Smooth muscle cell (in vitro differentiated cells): ENCODE measurements at regions not wholly inside any gene's neighbourhood (a gene's known extent, or its start where the extent isn't known, plus 50 kb on each side); places are given as distances from the start of the nearest gene placed in this dataset.

ENCODE experiments used
- DNase-seq: peaks from one replicate; lab custom pipeline; 2025; ENCODE audit not compliant: unreplicated experiment; lab: John Stamatoyannopoulos, UW
- H2AFZ ChIP-seq: fragments of 200-600 bp; sonication (generic); 2 replicates; pipeline ENCODE4 v1.6.0; 2016; ENCODE audit warnings: antibody characterized with exemption, low read depth, mild to moderate bottlenecking
- H3F3A ChIP-seq: fragments of 200-600 bp; sonication (generic); 2 replicates; pipeline ENCODE4 v1.6.0; 2017; ENCODE audit warnings: antibody characterized with exemption, low read depth
- H3K27ac ChIP-seq: fragments of 200-600 bp; sonication (generic); 2 replicates; pipeline ENCODE4 v1.5.1; 2016; ENCODE audit warnings: low read depth, mild to moderate bottlenecking
- H3K27me3 ChIP-seq: fragments of 200-600 bp; sonication (generic); 2 replicates; pipeline ENCODE4 v1.6.1; 2016; ENCODE audit warnings: low read depth, mild to moderate bottlenecking
- H3K36me3 ChIP-seq: fragments of 200-600 bp; sonication (generic); 2 replicates; pipeline ENCODE4 v1.5.1; 2016; ENCODE audit warnings: low read depth
- H3K4me1 ChIP-seq: fragments of 200-600 bp; sonication (generic); 2 replicates; pipeline ENCODE4 v1.5.1; 2016; ENCODE audit warnings: low read depth
- H3K4me2 ChIP-seq: fragments of 200-600 bp; sonication (generic); 2 replicates; pipeline ENCODE4 v1.6.0; 2016; ENCODE audit warnings: mild to moderate bottlenecking
- H3K4me3 ChIP-seq: fragments of 200-600 bp; sonication (generic); 2 replicates; pipeline ENCODE4 v1.5.1; 2016; ENCODE audit warnings: mild to moderate bottlenecking
- H3K79me2 ChIP-seq: fragments of 200-600 bp; sonication (generic); 2 replicates; pipeline ENCODE4 v1.6.0; 2016; ENCODE audit warnings: low read depth, mild to moderate bottlenecking
- H3K9ac ChIP-seq: fragments of 200-600 bp; sonication (generic); 2 replicates; pipeline ENCODE4 v1.6.0; 2016; ENCODE audit warnings: low read depth
- H3K9me3 ChIP-seq: fragments of 200-600 bp; sonication (generic); replicated peaks from 2 replicates; pipeline ENCODE4 v1.5.1; 2016; ENCODE audit warnings: low read depth
- H4K20me1 ChIP-seq: fragments of 200-600 bp; sonication (generic); 2 replicates; pipeline ENCODE4 v1.6.0; 2016; ENCODE audit warnings: low read depth
- WGBS: methylation state at CpG from one replicate; pipeline ENCODE4 v1.1.7; 2016; ENCODE audit warnings: low lambda C conversion rate; 5-methylcytosine and 5-hydroxymethylcytosine counted together
- TF ChIP-seq, protein P1 (sequence below): fragments of 200-600 bp; sonication (generic); IDR thresholded peaks from 2 replicates; pipeline ENCODE4 v1.5.1; 2017; ENCODE audit warnings: borderline replicate concordance, mild to moderate bottlenecking, antibody characterized with exemption; ENCODE audit not compliant: insufficient read depth, poor library complexity, severe bottlenecking

DNA sequence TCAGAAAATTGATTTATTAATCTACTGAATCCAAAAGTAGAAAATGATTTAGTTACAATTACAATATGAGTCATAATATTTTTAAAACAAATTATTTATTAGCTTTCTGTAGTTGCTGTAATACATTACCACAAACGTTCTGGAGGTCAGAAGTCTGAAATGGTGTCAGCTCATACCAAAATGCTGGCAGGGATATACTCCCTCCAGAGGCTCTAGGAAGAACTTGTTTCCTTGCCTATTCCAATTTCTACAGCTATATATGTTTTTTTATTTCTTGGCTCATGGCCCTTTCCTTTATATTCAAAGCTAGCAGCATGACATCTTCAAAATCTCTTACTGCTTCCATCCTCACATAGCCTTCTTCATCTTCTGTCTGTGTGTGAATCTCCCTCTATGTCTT is 667.9 kb upstream of the ITGA1 start:
- Histone ChIP-seq H3K4me1 (no peaks in the 10 kb centered on the region), H2AFZ (no peak overlapping the region), H3K27ac (no peak overlapping the region), H3K36me3 (no peaks in the 10 kb centered on the region), H3K9me3 (no peaks in the 10 kb centered on the region), H3K79me2 (no peaks in the 10 kb centered on the region), H3K9ac (no peak overlapping the region), H4K20me1 (no peaks in the 10 kb centered on the region), H3K27me3 (no peaks in the 10 kb centered on the region), H3K4me3 (no peak overlapping the region), H3K4me2 (no peak overlapping the region), H3F3A (no peaks in the 10 kb centered on the region)
- no peak for DNase-seq
- 33% methylated on average over 1 of the region's 1 CpG for WGBS
- TF ChIP-seq, protein P1, sequence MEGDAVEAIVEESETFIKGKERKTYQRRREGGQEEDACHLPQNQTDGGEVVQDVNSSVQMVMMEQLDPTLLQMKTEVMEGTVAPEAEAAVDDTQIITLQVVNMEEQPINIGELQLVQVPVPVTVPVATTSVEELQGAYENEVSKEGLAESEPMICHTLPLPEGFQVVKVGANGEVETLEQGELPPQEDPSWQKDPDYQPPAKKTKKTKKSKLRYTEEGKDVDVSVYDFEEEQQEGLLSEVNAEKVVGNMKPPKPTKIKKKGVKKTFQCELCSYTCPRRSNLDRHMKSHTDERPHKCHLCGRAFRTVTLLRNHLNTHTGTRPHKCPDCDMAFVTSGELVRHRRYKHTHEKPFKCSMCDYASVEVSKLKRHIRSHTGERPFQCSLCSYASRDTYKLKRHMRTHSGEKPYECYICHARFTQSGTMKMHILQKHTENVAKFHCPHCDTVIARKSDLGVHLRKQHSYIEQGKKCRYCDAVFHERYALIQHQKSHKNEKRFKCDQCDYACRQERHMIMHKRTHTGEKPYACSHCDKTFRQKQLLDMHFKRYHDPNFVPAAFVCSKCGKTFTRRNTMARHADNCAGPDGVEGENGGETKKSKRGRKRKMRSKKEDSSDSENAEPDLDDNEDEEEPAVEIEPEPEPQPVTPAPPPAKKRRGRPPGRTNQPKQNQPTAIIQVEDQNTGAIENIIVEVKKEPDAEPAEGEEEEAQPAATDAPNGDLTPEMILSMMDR = no peak

DNA sequence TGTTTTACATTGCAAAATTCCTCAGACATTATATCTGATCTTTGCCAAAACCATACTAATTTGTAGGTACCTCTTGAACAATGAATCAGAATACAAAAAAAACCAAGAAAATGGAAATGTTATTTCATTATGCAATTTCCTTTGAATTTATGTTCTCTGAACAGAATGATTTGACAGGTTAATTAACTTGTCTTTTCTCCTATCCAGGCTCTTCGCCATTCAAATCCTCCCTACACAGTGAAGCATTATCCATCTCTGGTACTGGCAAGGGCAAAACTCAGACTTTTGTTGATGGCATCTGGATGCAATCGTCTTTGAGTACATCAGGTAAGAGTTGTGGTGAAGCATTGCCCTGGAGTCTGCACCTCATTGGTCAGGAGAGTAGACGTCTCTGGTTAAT is 655.7 kb upstream of the ITGA1 start:
- Histone ChIP-seq H3K27me3 (no peaks in the 10 kb centered on the region), H2AFZ (no peak overlapping the region), H3K4me3 (no peak overlapping the region), H3K4me1 (no peaks in the 10 kb centered on the region), H4K20me1 (no peaks in the 10 kb centered on the region), H3K9me3 (no peaks in the 10 kb centered on the region), H3K9ac (no peak overlapping the region), H3K36me3 (no peaks in the 10 kb centered on the region), H3K27ac (no peak overlapping the region), H3F3A (no peaks in the 10 kb centered on the region), H3K79me2 (no peaks in the 10 kb centered on the region), H3K4me2 (no peak overlapping the region)
- TF ChIP-seq, protein P1 = no peak
- WGBS = 82% methylated on average over 3 of the region's 3 CpGs
- no peak for DNase-seq

DNA sequence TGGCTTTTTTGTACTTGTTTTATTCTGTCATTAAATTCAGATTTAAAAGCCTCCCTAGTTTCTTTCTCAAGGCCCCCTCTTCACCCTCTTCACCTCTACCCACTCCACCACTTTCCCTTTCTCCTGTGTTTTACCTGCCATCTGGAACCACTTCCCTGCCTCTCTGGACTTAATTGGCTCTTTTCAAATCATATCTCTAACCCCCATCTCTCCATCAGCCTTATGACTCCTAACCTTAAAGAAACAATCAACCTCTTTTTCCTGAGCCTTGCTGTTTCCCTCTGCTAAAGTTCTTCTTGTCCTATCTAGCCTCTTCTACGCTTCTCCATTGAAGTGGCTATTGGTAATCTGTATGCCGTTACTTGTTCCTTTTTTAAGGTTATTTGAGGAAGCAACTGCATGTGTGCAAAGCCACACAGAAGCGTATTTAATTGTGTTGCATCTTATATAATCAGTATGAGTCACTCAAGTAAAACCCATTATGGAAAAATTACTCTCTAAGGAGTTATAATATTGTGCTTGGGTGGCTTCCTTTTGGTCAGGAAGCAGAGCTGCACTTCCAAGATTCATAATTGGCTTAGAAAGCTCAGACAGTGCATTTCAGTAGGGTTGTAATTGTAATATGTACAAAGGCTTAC is 653.6 kb upstream of the ITGA1 start:
- Histone ChIP-seq H2AFZ (no peak overlapping the region), H3F3A (no peaks in the 10 kb centered on the region), H3K36me3 (no peaks in the 10 kb centered on the region), H3K4me1 (no peaks in the 10 kb centered on the region), H3K9me3 (no peaks in the 10 kb centered on the region), H3K4me3 (no peak overlapping the region), H4K20me1 (no peaks in the 10 kb centered on the region), H3K79me2 (no peaks in the 10 kb centered on the region), H3K9ac (no peak overlapping the region), H3K27me3 (no peaks in the 10 kb centered on the region), H3K27ac (no peak overlapping the region), H3K4me2 (no peak overlapping the region)
- no peak for DNase-seq
- 75% methylated on average over 3 of the region's 3 CpGs for WGBS
- TF ChIP-seq, protein P1 = no peak
